PC-9 (cell line): ENCODE measurements at regions not wholly inside any gene's neighbourhood (a gene's known extent, or its start where the extent isn't known, plus 50 kb on each side); places are given as distances from the start of the nearest gene placed in this dataset.

ENCODE experiments used
- BruUV-seq: library from RNA; stranded (reverse); fragments of 400-500 nt; replicated peaks from 2 replicates; lab custom pipeline; 2021; lab: Mats Ljungman, UMichigan
- CTCF ChIA-PET: fragments of 300-600 bp; sonication (Branson Sonifier 250); formaldehyde crosslinking; loops from one replicate; lab custom pipeline; 2022; ENCODE audit warnings: antibody characterized with exemption; lab: Charles Lee
- POLR2A ChIA-PET: fragments of 300-600 bp; sonication (Branson Sonifier 250); formaldehyde crosslinking; loops from one replicate; lab custom pipeline; 2022; ENCODE audit warnings: antibody characterized with exemption; ENCODE audit not compliant: unreplicated experiment; lab: Charles Lee
- DNase-seq, 2 experiments: peaks; one replicate each; pipeline versions ENCODE4 v3.0.0 to v3.0.0-alpha.2; 2015 to 2022; ENCODE audit warnings: mixed read lengths in 1 of 2
- H2AFZ ChIP-seq: fragments of 200-600 bp; sonication (generic); 2 replicates; pipeline ENCODE4 v1.8.1; 2017; ENCODE audit warnings: antibody characterized with exemption
- H3F3A ChIP-seq: fragments of 200-600 bp; sonication (generic); 2 replicates; pipeline ENCODE4 v1.8.1; 2017; ENCODE audit warnings: antibody characterized with exemption, mild to moderate bottlenecking, low read depth; ENCODE audit not compliant: insufficient read depth
- H3K27ac ChIP-seq: fragments of 200-600 bp; sonication (generic); 2 replicates; pipeline ENCODE4 v1.6.1; 2016; ENCODE audit warnings: mixed run types
- H3K27me3 ChIP-seq: fragments of 200-600 bp; sonication (generic); 2 replicates; pipeline ENCODE4 v1.6.1; 2016; ENCODE audit warnings: low read depth, mixed run types; ENCODE audit not compliant: insufficient read depth
- H3K36me3 ChIP-seq: fragments of 200-600 bp; sonication (generic); 2 replicates; pipeline ENCODE4 v1.6.1; 2016; ENCODE audit warnings: low read depth, mixed run types
- H3K4me1 ChIP-seq: fragments of 200-600 bp; sonication (generic); replicated peaks from 2 replicates; pipeline ENCODE4 v1.6.1; 2016; ENCODE audit warnings: mixed run types; ENCODE audit not compliant: insufficient read depth
- H3K4me2 ChIP-seq: fragments of 200-600 bp; sonication (generic); 2 replicates; pipeline ENCODE4 v1.6.1; 2017; ENCODE audit warnings: mixed run types
- H3K4me3 ChIP-seq: fragments of 200-600 bp; sonication (generic); 2 replicates; pipeline ENCODE4 v1.6.1; 2016; ENCODE audit warnings: mixed run types
- H3K79me2 ChIP-seq: fragments of 200-600 bp; sonication (generic); 2 replicates; pipeline ENCODE4 v1.6.1; 2017; ENCODE audit warnings: low read depth, mixed run types
- H3K9me2 ChIP-seq: fragments of 200-600 bp; sonication (generic); 2 replicates; pipeline ENCODE4 v1.8.1; 2017; ENCODE audit warnings: mild to moderate bottlenecking; ENCODE audit not compliant: insufficient read depth
- H3K9me3 ChIP-seq: fragments of 200-600 bp; sonication (generic); 2 replicates; pipeline ENCODE4 v1.8.1; 2016; ENCODE audit warnings: low read depth; ENCODE audit not compliant: insufficient read depth
- H4K20me1 ChIP-seq: fragments of 200-600 bp; sonication (generic); 2 replicates; pipeline ENCODE4 v1.8.1; 2017; ENCODE audit not compliant: insufficient read depth
- EZH2 ChIP-seq: fragments of 200-600 bp; sonication (generic); IDR thresholded peaks from 2 replicates; pipeline ENCODE4 v1.8.0; 2017; ENCODE audit warnings: antibody characterized with exemption, low read depth
- intact Hi-C: fragments of 100-400 bp; cut with micrococcal nuclease; formaldehyde crosslinking; loops from one replicate; pipeline ENCODE4 v1.10.0; 2022; ENCODE audit not compliant: unreplicated experiment
- TF ChIP-seq, protein P1 (sequence below): fragments of 200-600 bp; sonication (generic); conservative IDR thresholded peaks from 2 replicates; pipeline ENCODE4 v1.6.1; 2017; ENCODE audit warnings: mixed run types, antibody characterized with exemption, mild to moderate bottlenecking, moderate library complexity

DNA sequence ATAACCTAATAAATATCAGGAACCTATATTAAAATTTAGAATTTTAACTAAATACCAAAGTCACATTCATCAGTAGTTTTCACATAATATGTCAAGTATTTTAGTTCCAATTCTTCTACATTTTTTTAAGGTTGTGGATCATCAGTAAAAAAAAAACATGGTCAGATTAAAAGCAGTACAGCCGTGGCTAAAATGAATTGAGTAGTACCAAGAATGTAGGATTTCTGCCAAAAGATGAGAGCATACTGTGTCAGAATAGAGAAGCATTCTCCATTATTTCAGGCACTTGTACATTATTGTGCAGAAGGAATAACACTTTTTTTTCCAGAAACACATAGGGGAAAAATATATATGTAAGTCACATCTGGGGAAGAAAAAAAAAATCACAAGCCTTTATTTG is 1176.1 kb downstream of the CDH11 start:
- Histone ChIP-seq H3K4me1 (no peaks in the 10 kb centered on the region), H3K79me2 (no peaks in the 10 kb centered on the region), H3K27me3 (no peaks in the 10 kb centered on the region), H3F3A (no peaks in the 10 kb centered on the region), H3K27ac (no peak overlapping the region), H3K36me3 (no peaks in the 10 kb centered on the region), H3K9me2 (no peaks in the 10 kb centered on the region), H3K4me2 (no peak overlapping the region), H3K9me3 (no peaks in the 10 kb centered on the region), H4K20me1 (no peaks in the 10 kb centered on the region), H2AFZ (no peak overlapping the region), H3K4me3 (no peak overlapping the region)
- ChIA-PET POLR2A (no interaction called here), CTCF (no interaction called here)
- no TSS peak for BruUV-seq
- intact Hi-C loops: no loop called here
- TF ChIP-seq EZH2: no peak
- TF ChIP-seq, protein P1, sequence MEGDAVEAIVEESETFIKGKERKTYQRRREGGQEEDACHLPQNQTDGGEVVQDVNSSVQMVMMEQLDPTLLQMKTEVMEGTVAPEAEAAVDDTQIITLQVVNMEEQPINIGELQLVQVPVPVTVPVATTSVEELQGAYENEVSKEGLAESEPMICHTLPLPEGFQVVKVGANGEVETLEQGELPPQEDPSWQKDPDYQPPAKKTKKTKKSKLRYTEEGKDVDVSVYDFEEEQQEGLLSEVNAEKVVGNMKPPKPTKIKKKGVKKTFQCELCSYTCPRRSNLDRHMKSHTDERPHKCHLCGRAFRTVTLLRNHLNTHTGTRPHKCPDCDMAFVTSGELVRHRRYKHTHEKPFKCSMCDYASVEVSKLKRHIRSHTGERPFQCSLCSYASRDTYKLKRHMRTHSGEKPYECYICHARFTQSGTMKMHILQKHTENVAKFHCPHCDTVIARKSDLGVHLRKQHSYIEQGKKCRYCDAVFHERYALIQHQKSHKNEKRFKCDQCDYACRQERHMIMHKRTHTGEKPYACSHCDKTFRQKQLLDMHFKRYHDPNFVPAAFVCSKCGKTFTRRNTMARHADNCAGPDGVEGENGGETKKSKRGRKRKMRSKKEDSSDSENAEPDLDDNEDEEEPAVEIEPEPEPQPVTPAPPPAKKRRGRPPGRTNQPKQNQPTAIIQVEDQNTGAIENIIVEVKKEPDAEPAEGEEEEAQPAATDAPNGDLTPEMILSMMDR: no peak
- DNase-seq: no peak

DNA sequence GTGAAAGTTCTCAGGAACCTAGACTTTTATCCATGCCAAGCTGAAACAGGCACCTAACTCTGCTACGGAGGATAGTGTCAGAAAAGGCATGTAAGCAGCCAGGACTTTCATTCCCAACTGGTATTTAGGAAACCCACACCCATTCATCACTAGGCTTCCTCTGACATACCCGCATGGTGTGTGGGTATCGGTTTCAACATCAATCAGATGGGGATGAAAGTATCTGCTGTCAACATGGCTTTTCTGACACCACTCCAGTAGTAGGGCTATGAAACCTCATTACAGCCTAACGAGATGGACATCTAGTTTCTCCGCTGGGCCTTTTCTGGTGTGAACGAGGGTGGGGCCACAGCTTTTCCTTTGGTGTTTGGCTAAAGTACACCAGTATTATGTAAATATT is 1178.3 kb downstream of the CDH11 start:
- Histone ChIP-seq H3K4me3 (no peak overlapping the region), H4K20me1 (no peaks in the 10 kb centered on the region), H3K9me3 (no peaks in the 10 kb centered on the region), H3K4me2 (no peak overlapping the region), H3F3A (no peaks in the 10 kb centered on the region), H3K36me3 (no peaks in the 10 kb centered on the region), H3K4me1 (no peaks in the 10 kb centered on the region), H3K9me2 (no peaks in the 10 kb centered on the region), H3K27me3 (no peaks in the 10 kb centered on the region), H3K79me2 (no peaks in the 10 kb centered on the region), H2AFZ (no peak overlapping the region), H3K27ac (no peak overlapping the region)
- BruUV-seq: no TSS peak
- no peak for TF ChIP-seq EZH2
- TF ChIP-seq, protein P1: no peak
- CTCF ChIA-PET: no interaction called here
- intact Hi-C loops: no loop called here
- no peak for DNase-seq
- POLR2A ChIA-PET: no interaction called here

DNA sequence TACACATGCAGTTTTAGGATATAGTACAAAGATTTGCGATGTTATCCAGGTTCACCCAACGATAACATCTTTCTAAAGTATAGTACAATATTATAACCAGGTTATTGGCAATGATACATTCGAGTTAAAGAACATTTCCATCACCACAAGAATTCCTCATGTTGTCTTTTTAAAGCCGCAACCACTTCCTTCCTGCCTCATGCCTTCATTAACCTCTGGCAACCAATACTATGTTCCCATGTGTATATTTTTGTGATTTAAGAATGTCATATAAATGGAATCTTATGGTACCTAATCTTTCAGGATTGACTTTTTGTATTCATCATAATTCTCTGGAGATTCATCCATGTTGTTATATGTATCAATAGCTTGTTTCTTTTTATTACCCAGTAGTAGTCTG is 1183.2 kb downstream of the CDH11 start:
- H3K4me3 ChIP-seq: no peak overlapping the region
- H3K9me2 ChIP-seq: no peaks in the 10 kb centered on the region
- H2AFZ ChIP-seq: no peak overlapping the region
- no peaks in the 10 kb centered on the region for H3K9me3 ChIP-seq
- no TSS peak for BruUV-seq
- H3K4me1 ChIP-seq: no peaks in the 10 kb centered on the region
- no peaks in the 10 kb centered on the region for H3K79me2 ChIP-seq
- H3K27ac ChIP-seq: no peak overlapping the region
- no peak for DNase-seq
- H3F3A ChIP-seq: no peaks in the 10 kb centered on the region
- no peaks in the 10 kb centered on the region for H4K20me1 ChIP-seq
- ChIA-PET POLR2A (no interaction called here), CTCF (no interaction called here)
- intact Hi-C loops: no loop called here
- H3K27me3 ChIP-seq: no peaks in the 10 kb centered on the region
- H3K4me2 ChIP-seq: no peak overlapping the region
- no peaks in the 10 kb centered on the region for H3K36me3 ChIP-seq
- TF ChIP-seq EZH2: no peak
- TF ChIP-seq, protein P1: no peak
